A673 (cell line): ENCODE measurements at regions not wholly inside any gene's neighbourhood (a gene's known extent, or its start where the extent isn't known, plus 50 kb on each side); places are given as distances from the start of the nearest gene placed in this dataset.
"Not testable (repeated sequence)": the region's sequence is repeated elsewhere in the genome, so short reads cannot be mapped to it uniquely, and the experiment has no call there.

Experiments
- BruUV-seq: library from RNA; stranded (reverse); fragments of 400-500 nt; replicated peaks from 2 replicates; lab custom pipeline; 2021; lab: Mats Ljungman, UMichigan
- CTCF ChIA-PET: fragments of 300-600 bp; sonication (Branson Sonifier 250); formaldehyde crosslinking; loops from one replicate; lab custom pipeline; 2022; ENCODE audit warnings: antibody characterized with exemption; lab: Charles Lee
- POLR2A ChIA-PET: fragments of 300-600 bp; sonication (Branson Sonifier 250); formaldehyde crosslinking; loops from one replicate; lab custom pipeline; 2022; ENCODE audit warnings: antibody characterized with exemption; ENCODE audit not compliant: low non-redundant PET; lab: Charles Lee
- DNase-seq: peaks from one replicate; pipeline ENCODE4 v3.0.0-alpha.2; 2015; ENCODE audit warnings: low spot score
- H3K27ac ChIP-seq: fragments of 200-600 bp; sonication (generic); 2 replicates; pipeline ENCODE4 v1.5.1; 2016; ENCODE audit warnings: mixed run types, low read depth, mild to moderate bottlenecking, mixed read lengths, antibody characterized with exemption, low read length; ENCODE audit not compliant: poor library complexity, severe bottlenecking
- H3K27me3 ChIP-seq: fragments of 200-600 bp; sonication (generic); replicated peaks from 2 replicates; pipeline ENCODE4 v1.6.1; 2017; ENCODE audit warnings: mixed run types, low read depth, mild to moderate bottlenecking, mixed read lengths, antibody characterized with exemption, low read length; ENCODE audit not compliant: insufficient read depth, poor library complexity
- H3K36me3 ChIP-seq: fragments of 200-600 bp; sonication (generic); 2 replicates; pipeline ENCODE4 v1.6.1; 2016; ENCODE audit warnings: mixed run types, mild to moderate bottlenecking, mixed read lengths, antibody characterized with exemption, low read length; ENCODE audit not compliant: insufficient read depth, poor library complexity, severe bottlenecking
- H3K4me1 ChIP-seq: fragments of 200-600 bp; sonication (generic); 2 replicates; pipeline ENCODE4 v1.6.1; 2017; ENCODE audit warnings: mixed run types, mild to moderate bottlenecking, mixed read lengths, antibody characterized with exemption, low read length; ENCODE audit not compliant: insufficient read depth, poor library complexity, severe bottlenecking
- H3K4me3 ChIP-seq: fragments of 200-600 bp; sonication (generic); 2 replicates; pipeline ENCODE4 v1.5.1; 2016; ENCODE audit warnings: low read depth, mixed run types, mild to moderate bottlenecking, mixed read lengths, low read length; ENCODE audit not compliant: poor library complexity, severe bottlenecking
- H3K9me3 ChIP-seq: fragments of 200-600 bp; sonication (generic); 2 replicates; pipeline ENCODE4 v1.6.1; 2016; ENCODE audit warnings: mixed run types, low read depth, mild to moderate bottlenecking, mixed read lengths, antibody characterized with exemption, low read length; ENCODE audit not compliant: poor library complexity, severe bottlenecking
- CTCF ChIP-seq: fragments of 300-800, 200-600 bp; sonication (generic); conservative IDR thresholded peaks from 2 replicates; pipeline ENCODE4 v1.5.1; 2017; ENCODE audit warnings: low read depth, mild to moderate bottlenecking, antibody characterized with exemption, low read length, moderate library complexity, mixed read lengths
- EZH2 ChIP-seq: fragments of 200-600 bp; sonication (generic); IDR thresholded peaks from 2 replicates; pipeline ENCODE4 v1.6.1; 2017; ENCODE audit warnings: borderline replicate concordance, low read depth, mild to moderate bottlenecking, mixed read lengths, antibody characterized with exemption, low read length; ENCODE audit not compliant: poor library complexity, severe bottlenecking
- intact Hi-C: fragments of 100-400 bp; cut with micrococcal nuclease; formaldehyde crosslinking; loops from one replicate; pipeline ENCODE4 v1.10.0; 2022; ENCODE audit not compliant: unreplicated experiment

- H3K27ac ChIP-seq, result no peak overlapping the region
- TF ChIP-seq EZH2, result no peak
- no peak for TF ChIP-seq CTCF
These were observed 420.7 kb downstream of the METTL4 start for GRCh38 chr18:2150566-2150965.

GRCh38 chr18:2154278-2154677 lies 417.0 kb downstream of the METTL4 start:
- no peaks in the 10 kb centered on the region for H3K36me3 ChIP-seq
- no peak for DNase-seq
- no TSS peak for BruUV-seq
- ChIA-PET CTCF (no interaction called here), POLR2A (no interaction called here)
- no peaks in the 10 kb centered on the region for H3K27me3 ChIP-seq
- H3K9me3 ChIP-seq, result no peaks in the 10 kb centered on the region
- intact Hi-C loops, result no loop called here
- H3K4me1 ChIP-seq, result no peaks in the 10 kb centered on the region
- H3K4me3 ChIP-seq, result no peak overlapping the region
- no peak for TF ChIP-seq EZH2
- TF ChIP-seq CTCF, result no peak
- no peak overlapping the region for H3K27ac ChIP-seq

More at GRCh38 chr18:2150566-2150965, 420.7 kb downstream of the METTL4 start:
- Histone ChIP-seq H3K4me3 (no peak overlapping the region), H3K36me3 (no peaks in the 10 kb centered on the region), H3K9me3 (no peaks in the 10 kb centered on the region), H3K4me1 (no peaks in the 10 kb centered on the region), H3K27me3 (peaks cover 22% of the 10 kb centered on the region)
- intact Hi-C loops, result no loop called here
- ChIA-PET POLR2A (no interaction called here), CTCF (no interaction called here)
- DNase-seq, result no peak
- no TSS peak for BruUV-seq

- CTCF ChIA-PET, result no interaction called here
- POLR2A ChIA-PET, result no interaction called here
These were observed 406.4 kb downstream of the METTL4 start for GRCh38 chr18:2164644-2165550.

GRCh38 chr18:2166876-2167275 lies 404.4 kb downstream of the METTL4 start:
- peaks cover 11% of the 10 kb centered on the region for H3K27me3 ChIP-seq
- H3K27ac ChIP-seq, POLR2A ChIA-PET, intact Hi-C loops, CTCF ChIA-PET, H3K36me3 ChIP-seq, DNase-seq, BruUV-seq, H3K9me3 ChIP-seq, H3K4me1 ChIP-seq, H3K4me3 ChIP-seq: not testable (repeated sequence)

More at GRCh38 chr18:2164644-2165550, 406.4 kb downstream of the METTL4 start:
- Histone ChIP-seq H3K9me3 (no peaks in the 10 kb centered on the region), H3K4me1 (no peaks in the 10 kb centered on the region), H3K27ac (no peak overlapping the region), H3K27me3 (peaks cover 5% of the 10 kb centered on the region), H3K36me3 (no peaks in the 10 kb centered on the region), H3K4me3 (no peak overlapping the region)
- no peak for DNase-seq
- BruUV-seq, result no TSS peak
- intact Hi-C loops, result no loop called here
- no peak for TF ChIP-seq CTCF
- TF ChIP-seq EZH2, result no peak
